Upper lobe of left lung (tissue), 4 donors: ENCODE measurements at regions not wholly inside any gene's neighbourhood (a gene's known extent, or its start where the extent isn't known, plus 50 kb on each side); places are given as distances from the start of the nearest gene placed in this dataset.

Source experiments
- CTCF ChIP-seq, 6 experiments: fragments of 450-650 bp in 4 of 6; fragments of 200-600 bp in 2 of 6; sonication (generic) in 2 of 6; IDR thresholded peaks; one replicate each; pipeline ENCODE4 v1.5.1; 2016 to 2019; ENCODE audit warnings: antibody characterized with exemption in 6 of 6
- EP300 ChIP-seq, 4 donors: sonication (generic); formaldehyde crosslinking; IDR thresholded peaks; one replicate each; pipeline ENCODE4 v1.5.1; 2017; ENCODE audit warnings: antibody characterized with exemption in 4 of 4, control low read depth in 2 of 4
- POLR2A ChIP-seq, 4 donors: fragments of 450-650 bp; IDR thresholded peaks; one replicate each; pipeline ENCODE4 v1.5.1; 2016 to 2017; ENCODE audit warnings: antibody characterized with exemption in 4 of 4, mild to moderate bottlenecking in 2 of 4
- POLR2AphosphoS5 ChIP-seq, 2 donors: sonication (generic); formaldehyde crosslinking; IDR thresholded peaks; one replicate each; pipeline ENCODE4 v1.5.1; 2017; ENCODE audit warnings: antibody characterized with exemption in 2 of 2

GRCh38 chr3:124076235-124076634 lies 84.3 kb upstream of the ROPN1 start:
- TF ChIP-seq CTCF (IDR thresholded peaks at IDR 0.05) = no peak
- TF ChIP-seq POLR2A (IDR thresholded peaks at IDR 0.05) = no peak
- no peak for TF ChIP-seq POLR2AphosphoS5 (IDR thresholded peaks at IDR 0.05)
- TF ChIP-seq EP300 (IDR thresholded peaks at IDR 0.05) = no peak
